ENCODE measurements at regions not wholly inside any gene's neighbourhood (a gene's known extent, or its start where the extent isn't known, plus 50 kb on each side); places are given as distances from the start of the nearest gene placed in this dataset.
"Not testable (repeated sequence)": the region's sequence is repeated elsewhere in the genome, so short reads cannot be mapped to it uniquely, and the experiment has no call there.

- no peak for DNase-seq (ENCODE audit: low read depth)
- TF ChIP-seq CTCF (conservative IDR thresholded peaks at IDR 0.05; ENCODE audit: control insufficient read depth, insufficient read depth, low read depth, low read length) = no peak
- H3K4me3 ChIP-seq (ENCODE audit: control insufficient read depth, low read depth, low read length) = no peak overlapping the region
These were observed 246.0 kb downstream of the YTHDC2 start for GRCh38 chr5:113759505-113759904.

GRCh38 chr5:113760486-113760885 lies 247.0 kb downstream of the YTHDC2 start:
- no peak for DNase-seq (ENCODE audit: low read depth)
- TF ChIP-seq CTCF (conservative IDR thresholded peaks at IDR 0.05; ENCODE audit: control insufficient read depth, insufficient read depth, low read depth, low read length) = no peak
- no peak overlapping the region for H3K4me3 ChIP-seq (ENCODE audit: control insufficient read depth, low read depth, low read length)

- TF ChIP-seq CTCF (conservative IDR thresholded peaks at IDR 0.05; ENCODE audit: control insufficient read depth, insufficient read depth, low read depth, low read length) = no peak
- H3K4me3 ChIP-seq (ENCODE audit: control insufficient read depth, low read depth, low read length) = no peak overlapping the region
- DNase-seq (ENCODE audit: low read depth) = no peak
These were observed 248.1 kb downstream of the YTHDC2 start for GRCh38 chr5:113761594-113761993.

- TF ChIP-seq CTCF (conservative IDR thresholded peaks at IDR 0.05; ENCODE audit: control insufficient read depth, insufficient read depth, low read depth, low read length) = no peak
- H3K4me3 ChIP-seq (ENCODE audit: control insufficient read depth, low read depth, low read length) = no peak overlapping the region
- DNase-seq (ENCODE audit: low read depth) = no peak
These were observed 250.9 kb downstream of the YTHDC2 start for GRCh38 chr5:113764382-113764781.

- DNase-seq (ENCODE audit: low read depth); H3K4me3 ChIP-seq (ENCODE audit: control insufficient read depth, low read depth, low read length): not testable (repeated sequence)
These were observed 253.3 kb downstream of the YTHDC2 start for GRCh38 chr5:113766827-113767226.

- no peak overlapping the region for H3K4me3 ChIP-seq (ENCODE audit: control insufficient read depth, low read depth, low read length)
- no peak for TF ChIP-seq CTCF (conservative IDR thresholded peaks at IDR 0.05; ENCODE audit: control insufficient read depth, insufficient read depth, low read depth, low read length)
- no peak for DNase-seq (ENCODE audit: low read depth)
These were observed 257.2 kb downstream of the YTHDC2 start for GRCh38 chr5:113770648-113771047.

GRCh38 chr5:113771483-113771882 lies 258.0 kb downstream of the YTHDC2 start:
- no peak for TF ChIP-seq CTCF (conservative IDR thresholded peaks at IDR 0.05; ENCODE audit: control insufficient read depth, insufficient read depth, low read depth, low read length)
- no peak overlapping the region for H3K4me3 ChIP-seq (ENCODE audit: control insufficient read depth, low read depth, low read length)
- no peak for DNase-seq (ENCODE audit: low read depth)
